ENCODE measurements at regions not wholly inside any gene's neighbourhood (a gene's known extent, or its start where the extent isn't known, plus 50 kb on each side); places are given as distances from the start of the nearest gene placed in this dataset.

GRCh38 chr13:40410315-40410714 is 256.1 kb downstream of the FOXO1 start:
- TF ChIP-seq POLR2A (IDR thresholded peaks at IDR 0.05) (no peak), POLR2AphosphoS5 (IDR thresholded peaks at IDR 0.05) (no peak), CTCF (IDR thresholded peaks at IDR 0.05) (no peak)
